NB4 (cell line): ENCODE measurements at regions not wholly inside any gene's neighbourhood (a gene's known extent, or its start where the extent isn't known, plus 50 kb on each side); places are given as distances from the start of the nearest gene placed in this dataset.

Experiments
- DNase-seq: peaks from one replicate; pipeline ENCODE4 v3.0.0; 2010; ENCODE audit warnings: low read depth
- H3K4me3 ChIP-seq: one replicate; pipeline ENCODE4 v1.5.1; 2011; ENCODE audit warnings: mild to moderate bottlenecking, low read depth, low read length, moderate library complexity
- MYC ChIP-seq: IDR thresholded peaks from 2 replicates; pipeline ENCODE4 v1.6.1; 2011; ENCODE audit warnings: low read depth, low read length
- POLR2A ChIP-seq: IDR thresholded peaks from 2 replicates; pipeline ENCODE4 v1.6.1; 2011; ENCODE audit warnings: mild to moderate bottlenecking; ENCODE audit not compliant: insufficient read length; ENCODE audit errors: extremely low read depth
- TF ChIP-seq, protein P1 (sequence below): IDR thresholded peaks from one replicate; pipeline ENCODE4 v1.5.1; 2012; ENCODE audit warnings: low read depth, low read length
- TF ChIP-seq, protein P2 (sequence below): IDR thresholded peaks from 2 replicates; pipeline ENCODE4 v1.6.1; 2011; ENCODE audit warnings: low read depth, low read length

DNA sequence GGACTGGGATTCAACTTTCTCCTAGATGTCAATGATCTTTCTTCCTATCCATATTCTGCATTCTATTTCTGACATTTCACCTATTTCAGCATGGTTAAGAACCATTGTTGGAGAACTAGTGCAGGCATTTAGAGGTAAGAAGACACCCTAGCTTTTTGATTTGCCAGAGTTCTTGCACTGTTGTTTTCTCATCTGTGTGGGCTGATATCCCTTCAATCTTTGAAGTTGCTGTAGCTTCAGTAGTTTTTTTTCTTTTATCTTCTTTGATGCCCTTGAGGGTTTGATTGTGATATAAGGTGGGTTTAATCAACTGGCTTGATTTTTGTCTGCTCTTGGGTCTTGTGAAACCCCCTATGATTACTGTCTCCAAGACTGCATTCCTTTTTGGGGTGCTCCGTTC lies 502.1 kb downstream of the ETS1 start:
- DNase-seq: no peak
- TF ChIP-seq, protein P1, sequence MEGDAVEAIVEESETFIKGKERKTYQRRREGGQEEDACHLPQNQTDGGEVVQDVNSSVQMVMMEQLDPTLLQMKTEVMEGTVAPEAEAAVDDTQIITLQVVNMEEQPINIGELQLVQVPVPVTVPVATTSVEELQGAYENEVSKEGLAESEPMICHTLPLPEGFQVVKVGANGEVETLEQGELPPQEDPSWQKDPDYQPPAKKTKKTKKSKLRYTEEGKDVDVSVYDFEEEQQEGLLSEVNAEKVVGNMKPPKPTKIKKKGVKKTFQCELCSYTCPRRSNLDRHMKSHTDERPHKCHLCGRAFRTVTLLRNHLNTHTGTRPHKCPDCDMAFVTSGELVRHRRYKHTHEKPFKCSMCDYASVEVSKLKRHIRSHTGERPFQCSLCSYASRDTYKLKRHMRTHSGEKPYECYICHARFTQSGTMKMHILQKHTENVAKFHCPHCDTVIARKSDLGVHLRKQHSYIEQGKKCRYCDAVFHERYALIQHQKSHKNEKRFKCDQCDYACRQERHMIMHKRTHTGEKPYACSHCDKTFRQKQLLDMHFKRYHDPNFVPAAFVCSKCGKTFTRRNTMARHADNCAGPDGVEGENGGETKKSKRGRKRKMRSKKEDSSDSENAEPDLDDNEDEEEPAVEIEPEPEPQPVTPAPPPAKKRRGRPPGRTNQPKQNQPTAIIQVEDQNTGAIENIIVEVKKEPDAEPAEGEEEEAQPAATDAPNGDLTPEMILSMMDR: no peak
- TF ChIP-seq, protein P2, sequence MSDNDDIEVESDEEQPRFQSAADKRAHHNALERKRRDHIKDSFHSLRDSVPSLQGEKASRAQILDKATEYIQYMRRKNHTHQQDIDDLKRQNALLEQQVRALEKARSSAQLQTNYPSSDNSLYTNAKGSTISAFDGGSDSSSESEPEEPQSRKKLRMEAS: no peak
- TF ChIP-seq MYC: no peak
- H3K4me3 ChIP-seq: no peak overlapping the region

DNA sequence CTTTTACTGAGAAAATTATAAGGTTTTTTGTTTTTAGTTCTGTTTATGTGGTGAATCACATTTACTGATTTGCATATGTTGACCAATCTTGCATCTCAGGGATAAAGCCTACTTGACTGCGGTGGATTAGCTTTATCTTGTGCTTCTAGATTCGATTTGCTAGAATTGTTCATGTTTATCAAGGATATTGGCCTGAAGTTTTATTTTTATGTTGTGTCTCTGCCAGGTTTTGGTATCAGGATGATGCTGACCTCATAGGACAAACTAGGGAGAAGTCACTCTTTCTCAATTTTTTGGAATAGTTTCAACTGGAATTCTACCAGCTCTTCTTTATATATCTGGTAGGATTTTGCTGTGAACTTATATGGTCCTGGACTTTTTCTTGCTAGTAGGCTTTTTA lies 504.8 kb downstream of the ETS1 start:
- TF ChIP-seq, protein P1: no peak
- TF ChIP-seq MYC (no peak), POLR2A (no peak)
- TF ChIP-seq, protein P2: no peak
- H3K4me3 ChIP-seq: no peak overlapping the region
- no peak for DNase-seq

DNA sequence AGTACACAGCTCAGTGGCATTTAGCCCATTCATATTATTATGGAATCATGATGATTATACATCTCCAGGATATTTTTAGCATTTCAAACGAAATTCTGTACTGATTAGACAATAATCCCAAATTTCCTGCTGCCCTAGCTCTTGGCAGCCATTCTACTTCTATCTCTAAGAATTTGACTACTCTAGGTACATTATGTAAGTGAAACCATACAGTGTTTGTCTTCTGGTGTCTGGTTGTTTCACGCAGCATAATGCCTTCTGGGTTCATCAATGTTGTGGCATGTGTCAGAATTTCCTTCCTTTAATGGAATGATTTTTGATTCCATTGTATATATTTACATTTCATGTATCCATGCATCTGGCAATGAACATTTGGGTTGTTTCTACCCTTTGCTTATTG lies 517.7 kb downstream of the ETS1 start:
- TF ChIP-seq MYC: no peak
- no peak for TF ChIP-seq POLR2A
- TF ChIP-seq, protein P2: no peak
- TF ChIP-seq, protein P1: no peak

DNA sequence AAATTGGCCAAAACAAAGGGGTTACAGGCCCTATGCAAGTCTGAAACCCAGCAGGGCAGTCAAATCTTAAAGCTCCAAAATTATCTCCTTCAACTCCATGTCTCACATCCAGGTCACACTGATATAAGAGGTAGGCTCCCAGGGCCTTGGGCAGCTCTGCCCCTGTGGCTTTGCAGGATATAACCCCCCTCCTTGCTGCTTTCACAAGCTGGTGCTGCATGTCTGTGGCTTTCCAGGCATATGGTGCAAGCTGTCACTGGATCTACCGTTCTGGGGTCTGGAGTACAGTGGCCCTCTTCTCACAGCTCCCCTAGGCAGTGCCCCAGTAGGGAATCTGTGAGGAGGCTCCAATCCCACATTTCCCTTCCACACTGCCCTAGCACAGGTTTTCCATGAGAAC lies 519.6 kb downstream of the ETS1 start:
- no peak for DNase-seq
- no peak overlapping the region for H3K4me3 ChIP-seq
- TF ChIP-seq, protein P2: no peak
- no peak for TF ChIP-seq MYC
- TF ChIP-seq POLR2A: no peak
- TF ChIP-seq, protein P1: no peak

More for the DNA sequence above, 517.7 kb downstream of the ETS1 start:
- H3K4me3 ChIP-seq: no peak overlapping the region
- DNase-seq: no peak

DNA sequence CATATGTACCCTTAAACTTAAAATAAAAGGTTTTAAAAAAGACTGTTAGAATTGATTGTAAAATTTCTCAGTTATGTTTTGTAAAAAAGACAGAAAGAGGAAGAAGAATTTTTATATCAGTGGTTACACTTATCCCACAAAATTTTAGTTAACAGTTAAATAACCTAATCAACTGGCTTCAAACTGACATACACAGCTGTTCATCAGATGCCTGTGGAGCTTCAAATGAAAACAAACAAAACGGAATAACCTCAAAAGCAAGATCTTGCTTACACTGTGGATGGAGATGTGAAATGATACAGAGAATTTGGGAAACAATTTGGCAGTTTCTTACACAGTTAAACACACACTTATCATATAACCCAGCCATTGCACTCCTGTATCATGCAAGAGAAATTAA lies 521.0 kb downstream of the ETS1 start:
- TF ChIP-seq MYC (no peak), POLR2A (no peak)
- TF ChIP-seq, protein P2: no peak
- TF ChIP-seq, protein P1: no peak
- H3K4me3 ChIP-seq: no peak overlapping the region
- DNase-seq: no peak

DNA sequence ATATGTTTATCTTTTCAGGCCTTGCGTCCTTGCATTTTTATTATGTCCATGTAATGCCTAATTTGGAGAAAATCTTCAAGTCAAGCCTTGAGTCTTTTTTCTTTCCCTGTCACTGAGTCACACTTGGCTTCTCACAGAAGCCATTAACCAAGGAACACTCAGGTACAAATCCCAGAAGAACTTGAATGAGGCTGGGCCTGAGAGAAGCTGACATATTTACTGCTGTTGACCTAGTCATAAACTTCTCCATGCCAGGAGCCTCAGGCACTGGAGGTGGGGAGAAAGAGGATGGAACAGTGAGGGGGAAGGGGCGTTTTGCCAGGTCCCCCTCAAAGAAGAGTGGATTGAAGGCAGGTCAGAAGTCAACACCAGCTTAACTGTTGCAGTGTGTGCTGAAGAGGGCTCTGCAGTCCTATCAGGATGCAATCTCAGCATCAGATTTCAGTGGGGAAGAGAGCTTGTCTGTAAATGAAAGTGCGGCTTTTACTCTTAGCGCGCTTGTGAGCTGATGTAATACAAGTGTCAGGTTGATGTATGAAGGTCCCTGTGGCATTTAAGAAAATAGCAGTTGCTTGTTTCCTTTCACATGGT lies 526.0 kb downstream of the ETS1 start:
- DNase-seq: no peak

More for the DNA sequence above, 526.0 kb downstream of the ETS1 start:
- TF ChIP-seq, protein P1: no peak
- TF ChIP-seq MYC (no peak), POLR2A (no peak)
- TF ChIP-seq, protein P2: no peak
- no peak overlapping the region for H3K4me3 ChIP-seq
